Activated naive CD4-positive, alpha-beta T cell treated with anti-CD3 and anti-CD28 coated beads, Interleukin-2, amount 50 U/mL, for 72 hours (primary cell): ENCODE measurements at regions not wholly inside any gene's neighbourhood (a gene's known extent, or its start where the extent isn't known, plus 50 kb on each side); places are given as distances from the start of the nearest gene placed in this dataset.

Source experiments
- ATAC-seq, 2 donors: fragments of 150-1000 bp; cut with Tn5 transposase; 2 replicates each; pipeline ENCODE4 v1.10.0; 2021; ENCODE audit warnings: mild to moderate bottlenecking in 2 of 2, moderate library complexity in 2 of 2
- DNase-seq, 2 donors: peaks; one replicate each; pipeline ENCODE4 v3.0.0; 2021 to 2022; ENCODE audit warnings: low spot score in 2 of 2
- H3K27ac Mint-ChIP-seq, 2 donors: one replicate each; pipeline ENCODE4 v1.8.0; 2022; ENCODE audit warnings: mild to moderate bottlenecking in 2 of 2, mixed read lengths in 2 of 2
- H3K36me3 Mint-ChIP-seq, 2 donors: one replicate each; pipeline ENCODE4 v1.8.0; 2022; ENCODE audit warnings: mixed read lengths in 2 of 2
- H3K9me3 Mint-ChIP-seq, 2 donors: one replicate each; pipeline ENCODE4 v1.8.0; 2022; ENCODE audit warnings: mixed read lengths in 2 of 2

GRCh38 chr10:2943932-2944614 lies 123.3 kb upstream of the PFKP start:
- no peaks in the 10 kb centered on the region for H3K36me3 Mint-ChIP-seq
- H3K9me3 Mint-ChIP-seq = no peaks in the 10 kb centered on the region
- ATAC-seq (no peak), DNase-seq (no peak)
- no peak overlapping the region for H3K27ac Mint-ChIP-seq

- H3K27ac Mint-ChIP-seq = no peak overlapping the region
- ATAC-seq (no peak), DNase-seq (no peak)
- no peaks in the 10 kb centered on the region for H3K9me3 Mint-ChIP-seq
- H3K36me3 Mint-ChIP-seq = no peaks in the 10 kb centered on the region
Observed at GRCh38 chr10:2942938-2943337, 124.4 kb upstream of the PFKP start.

- Mint-ChIP-seq H3K27ac (no peak overlapping the region), H3K36me3 (no peaks in the 10 kb centered on the region), H3K9me3 (no peaks in the 10 kb centered on the region)
- ATAC-seq = no peak
- no peak for DNase-seq
Observed at GRCh38 chr10:2938869-2939268, 128.5 kb upstream of the PFKP start.

GRCh38 chr10:2936816-2937215 lies 130.5 kb upstream of the PFKP start:
- no peak for ATAC-seq
- no peaks in the 10 kb centered on the region for H3K36me3 Mint-ChIP-seq
- no peak overlapping the region for H3K27ac Mint-ChIP-seq
- no peaks in the 10 kb centered on the region for H3K9me3 Mint-ChIP-seq
- DNase-seq = no peak

GRCh38 chr10:2935647-2936386 lies 131.5 kb upstream of the PFKP start:
- no peak for ATAC-seq
- Mint-ChIP-seq H3K27ac (no peak overlapping the region), H3K9me3 (no peaks in the 10 kb centered on the region), H3K36me3 (no peaks in the 10 kb centered on the region)
- DNase-seq = no peak

GRCh38 chr10:2933924-2934323 lies 133.4 kb upstream of the PFKP start:
- DNase-seq = no peak

GRCh38 chr10:2933519-2933918 lies 133.8 kb upstream of the PFKP start:
- DNase-seq = no peak
- H3K36me3 Mint-ChIP-seq = no peaks in the 10 kb centered on the region
- no peak overlapping the region for H3K27ac Mint-ChIP-seq
- H3K9me3 Mint-ChIP-seq = no peaks in the 10 kb centered on the region
- ATAC-seq = no peak

More at GRCh38 chr10:2933924-2934323, 133.4 kb upstream of the PFKP start:
- no peak overlapping the region for H3K27ac Mint-ChIP-seq
- ATAC-seq = no peak
- no peaks in the 10 kb centered on the region for H3K9me3 Mint-ChIP-seq
- no peaks in the 10 kb centered on the region for H3K36me3 Mint-ChIP-seq

- ATAC-seq = no peak
- DNase-seq = no peak
- Mint-ChIP-seq H3K27ac (no peak overlapping the region), H3K9me3 (no peaks in the 10 kb centered on the region), H3K36me3 (no peaks in the 10 kb centered on the region)
Observed at GRCh38 chr10:2933071-2933470, 134.3 kb upstream of the PFKP start.

GRCh38 chr10:2929480-2930258 lies 137.7 kb upstream of the PFKP start:
- ATAC-seq (no peak), DNase-seq (no peak)
- no peak overlapping the region for H3K27ac Mint-ChIP-seq
- H3K36me3 Mint-ChIP-seq = no peaks in the 10 kb centered on the region
- H3K9me3 Mint-ChIP-seq = no peaks in the 10 kb centered on the region

- peak; percentile 74 to 89 for ATAC-seq
- H3K9me3 Mint-ChIP-seq = no peaks in the 10 kb centered on the region
- H3K27ac Mint-ChIP-seq = no peak overlapping the region
- H3K36me3 Mint-ChIP-seq = no peaks in the 10 kb centered on the region
- DNase-seq = peak; percentile 63 to 79
Observed at GRCh38 chr10:2927958-2928840, 139.1 kb upstream of the PFKP start.

GRCh38 chr10:2926918-2927660 lies 140.3 kb upstream of the PFKP start:
- ATAC-seq = no peak
- DNase-seq = no peak
- H3K36me3 Mint-ChIP-seq = no peaks in the 10 kb centered on the region
- no peaks in the 10 kb centered on the region for H3K9me3 Mint-ChIP-seq
- H3K27ac Mint-ChIP-seq = no peak overlapping the region

GRCh38 chr10:2925631-2926030 lies 141.7 kb upstream of the PFKP start:
- DNase-seq (no peak), ATAC-seq (no peak)
- Mint-ChIP-seq H3K27ac (no peak overlapping the region), H3K36me3 (no peaks in the 10 kb centered on the region), H3K9me3 (no peaks in the 10 kb centered on the region)

GRCh38 chr10:2924431-2924830 lies 142.9 kb upstream of the PFKP start:
- no peak overlapping the region for H3K27ac Mint-ChIP-seq
- ATAC-seq (no peak), DNase-seq (no peak)
- H3K36me3 Mint-ChIP-seq = no peaks in the 10 kb centered on the region
- no peaks in the 10 kb centered on the region for H3K9me3 Mint-ChIP-seq

- DNase-seq = no peak
Observed at GRCh38 chr10:2921956-2922680, 145.2 kb upstream of the PFKP start.

GRCh38 chr10:2920637-2921036 lies 146.7 kb upstream of the PFKP start:
- no peak overlapping the region for H3K27ac Mint-ChIP-seq
- DNase-seq (no peak), ATAC-seq (no peak)
- no peaks in the 10 kb centered on the region for H3K9me3 Mint-ChIP-seq
- H3K36me3 Mint-ChIP-seq = no peaks in the 10 kb centered on the region

More at GRCh38 chr10:2921956-2922680, 145.2 kb upstream of the PFKP start:
- no peak overlapping the region for H3K27ac Mint-ChIP-seq
- H3K36me3 Mint-ChIP-seq = no peaks in the 10 kb centered on the region
- ATAC-seq = no peak
- H3K9me3 Mint-ChIP-seq = no peaks in the 10 kb centered on the region
